Gastrocnemius medialis (tissue), 4 donors: ENCODE measurements at regions not wholly inside any gene's neighbourhood (a gene's known extent, or its start where the extent isn't known, plus 50 kb on each side); places are given as distances from the start of the nearest gene placed in this dataset.

Source experiments
- ATAC-seq, 2 donors: fragments of 150-250 bp; one replicate each; pipeline ENCODE4 v1.9.1; 2016
- DNase-seq, 2 donors: peaks; one replicate each; pipeline ENCODE4 v3.0.0-alpha.2; 2019
- H3K27ac ChIP-seq, 4 donors: fragments of 200-600 bp; sonication (generic); 1 replicate in 1 of 4; 2 replicates in 3 of 4; pipeline ENCODE4 v1.5.1; 2016 to 2018; ENCODE audit warnings: mild to moderate bottlenecking in 2 of 4, moderate library complexity in 1 of 4
- H3K27me3 ChIP-seq, 3 donors: fragments of 200-600 bp; sonication (generic) in 2 of 3; 1 replicate in 1 of 3; 2 replicates in 2 of 3; pipeline versions ENCODE4 v1.5.1 to v1.6.0; 2016 to 2019; ENCODE audit warnings: mild to moderate bottlenecking in 1 of 3, moderate library complexity in 1 of 3
- H3K36me3 ChIP-seq, 2 donors: fragments of 200-600 bp; sonication (generic) in 1 of 2; one replicate each; pipeline ENCODE4 v1.5.1; 2017 to 2018
- H3K4me1 ChIP-seq, 2 donors: fragments of 200-600 bp; sonication (generic) in 1 of 2; one replicate each; pipeline ENCODE4 v1.5.1; 2016 to 2017; ENCODE audit warnings: mild to moderate bottlenecking in 2 of 2
- H3K4me3 ChIP-seq, 4 donors: fragments of 200-600 bp; sonication (generic) in 3 of 4; 1 replicate in 1 of 4; 2 replicates in 3 of 4; pipeline ENCODE4 v1.5.1; 2016 to 2019; ENCODE audit warnings: mild to moderate bottlenecking in 2 of 4
- H3K9me3 ChIP-seq, 3 donors: fragments of 200-600 bp; sonication (generic) in 2 of 3; 1 replicate in 1 of 3; 2 replicates in 2 of 3; pipeline ENCODE4 v1.5.1; 2016 to 2019
- CTCF ChIP-seq, 5 experiments: fragments of 450-650 bp in 3 of 5; fragments of 200-600 bp in 2 of 5; sonication (generic) in 2 of 5; IDR thresholded peaks in 4 of 5; conservative IDR thresholded peaks in 1 of 5; 1 replicate in 4 of 5; 2 replicates in 1 of 5; pipeline ENCODE4 v1.5.1; 2016 to 2019; ENCODE audit warnings: antibody characterized with exemption in 5 of 5, mild to moderate bottlenecking in 3 of 5, moderate library complexity in 3 of 5
- POLR2A ChIP-seq, 2 donors: fragments of 450-650 bp; IDR thresholded peaks; one replicate each; pipeline ENCODE4 v1.6.1; 2017; ENCODE audit warnings: antibody characterized with exemption in 2 of 2, mild to moderate bottlenecking in 2 of 2, moderate library complexity in 2 of 2
- in situ Hi-C, 4 donors: fragments of 200-750 bp; cut with MboI; loops; one replicate each; pipeline versions ENCODE4 v1.15.0 to v1.8.0; 2017; ENCODE audit warnings: low sequenced_read_pairs in 4 of 4
- intact Hi-C: fragments of 100-400 bp; cut with DNase I; formaldehyde crosslinking; loops from one replicate; pipeline ENCODE4 v1.15.1; 2023; ENCODE audit warnings: low total_unique reads

- intact Hi-C loops: no loop called here
- Histone ChIP-seq H3K4me1 (no peaks in the 10 kb centered on the region), H3K27me3 (no peaks in the 10 kb centered on the region), H3K27ac (no peak overlapping the region), H3K9me3 (no peaks in the 10 kb centered on the region), H3K36me3 (no peaks in the 10 kb centered on the region), H3K4me3 (no peak overlapping the region)
- TF ChIP-seq CTCF (IDR thresholded peaks at IDR 0.05 in 4 of 5, conservative IDR thresholded peaks at IDR 0.05 in 1 of 5) (no peak), POLR2A (IDR thresholded peaks at IDR 0.05) (no peak)
- in situ Hi-C loops: no loop called here
- DNase-seq (no peak), ATAC-seq (no peak)
Observed at GRCh38 chr5:144731786-144732185, 561.1 kb downstream of the KCTD16 start.

- H3K27me3 ChIP-seq: no peaks in the 10 kb centered on the region
- H3K36me3 ChIP-seq: no peaks in the 10 kb centered on the region
- H3K4me1 ChIP-seq: no peaks in the 10 kb centered on the region
- H3K9me3 ChIP-seq: no peaks in the 10 kb centered on the region
- no peak for DNase-seq
- H3K4me3 ChIP-seq: no peak overlapping the region
- no peak for ATAC-seq
- H3K27ac ChIP-seq: no peak overlapping the region
- intact Hi-C loops (no loop called here), in situ Hi-C loops (no loop called here)
- TF ChIP-seq POLR2A (IDR thresholded peaks at IDR 0.05) (no peak), CTCF (IDR thresholded peaks at IDR 0.05 in 4 of 5, conservative IDR thresholded peaks at IDR 0.05 in 1 of 5) (no peak)
Observed at GRCh38 chr5:144712090-144712489, 541.4 kb downstream of the KCTD16 start.

- H3K27ac ChIP-seq: no peak overlapping the region
- H3K9me3 ChIP-seq: peaks cover 0 to 2% (median 0%) of the 10 kb centered on the region in 3 donors
- ATAC-seq (no peak), DNase-seq (no peak)
- TF ChIP-seq CTCF (IDR thresholded peaks at IDR 0.05 in 4 of 5, conservative IDR thresholded peaks at IDR 0.05 in 1 of 5) (no peak), POLR2A (IDR thresholded peaks at IDR 0.05) (no peak)
- no peak overlapping the region for H3K4me3 ChIP-seq
- H3K36me3 ChIP-seq: no peaks in the 10 kb centered on the region
- no peaks in the 10 kb centered on the region for H3K27me3 ChIP-seq
- in situ Hi-C loops: no loop called here
- intact Hi-C loops: no loop called here
- no peaks in the 10 kb centered on the region for H3K4me1 ChIP-seq
Observed at GRCh38 chr5:144711172-144711571, 540.5 kb downstream of the KCTD16 start.

- Histone ChIP-seq H3K36me3 (no peaks in the 10 kb centered on the region), H3K4me1 (no peaks in the 10 kb centered on the region), H3K27ac (no peak overlapping the region), H3K9me3 (peaks cover 0 to 4% (median 0%) of the 10 kb centered on the region in 3 donors), H3K4me3 (no peak overlapping the region), H3K27me3 (no peaks in the 10 kb centered on the region)
- TF ChIP-seq POLR2A (IDR thresholded peaks at IDR 0.05) (no peak), CTCF (IDR thresholded peaks at IDR 0.05 in 4 of 5, conservative IDR thresholded peaks at IDR 0.05 in 1 of 5) (no peak)
- no peak for DNase-seq
- no peak for ATAC-seq
- intact Hi-C loops (no loop called here), in situ Hi-C loops (no loop called here)
Observed at GRCh38 chr5:144710637-144711036, 540.0 kb downstream of the KCTD16 start.

- DNase-seq (no peak), ATAC-seq (no peak)
- no peaks in the 10 kb centered on the region for H3K4me1 ChIP-seq
- no peaks in the 10 kb centered on the region for H3K27me3 ChIP-seq
- H3K4me3 ChIP-seq: no peak overlapping the region
- H3K27ac ChIP-seq: no peak overlapping the region
- in situ Hi-C loops (no loop called here), intact Hi-C loops (no loop called here)
- peaks cover 0 to 4% (median 0%) of the 10 kb centered on the region in 3 donors for H3K9me3 ChIP-seq
- H3K36me3 ChIP-seq: no peaks in the 10 kb centered on the region
- TF ChIP-seq POLR2A (IDR thresholded peaks at IDR 0.05) (no peak), CTCF (IDR thresholded peaks at IDR 0.05 in 4 of 5, conservative IDR thresholded peaks at IDR 0.05 in 1 of 5) (no peak)
Observed at GRCh38 chr5:144703776-144704175, 533.1 kb downstream of the KCTD16 start.
